GM23338 (cell line): ENCODE measurements at regions not wholly inside any gene's neighbourhood (a gene's known extent, or its start where the extent isn't known, plus 50 kb on each side); places are given as distances from the start of the nearest gene placed in this dataset.

Source experiments
- ATAC-seq: fragments of 200-7000 bp; cut with Tn5 transposase; 3 replicates; pipeline ENCODE4 v1.9.1; 2020
- DNase-seq: peaks from one replicate; pipeline ENCODE4 v3.0.0-alpha.2; 2015; ENCODE audit warnings: low spot score
- H2AFZ ChIP-seq: fragments of 200-600 bp; sonication (generic); 2 replicates; pipeline ENCODE4 v1.8.0; 2016; ENCODE audit warnings: antibody characterized with exemption, mild to moderate bottlenecking, moderate library complexity
- H3F3A ChIP-seq: fragments of 200-600 bp; sonication (generic); replicated peaks from 2 replicates; pipeline ENCODE4 v1.8.0; 2017; ENCODE audit warnings: antibody characterized with exemption, mixed run types, low read depth
- H3K27ac ChIP-seq: fragments of 200-600 bp; sonication (generic); 2 replicates; pipeline ENCODE4 v1.6.1; 2016; ENCODE audit warnings: low read depth
- H3K27me3 ChIP-seq: fragments of 200-600 bp; sonication (generic); 2 replicates; pipeline ENCODE4 v1.8.0; 2016; ENCODE audit warnings: mild to moderate bottlenecking, mixed run types, moderate library complexity; ENCODE audit not compliant: insufficient read depth
- H3K36me3 ChIP-seq: fragments of 200-600 bp; sonication (generic); 2 replicates; pipeline ENCODE4 v1.8.0; 2016; ENCODE audit warnings: mild to moderate bottlenecking; ENCODE audit not compliant: insufficient read depth
- H3K4me1 ChIP-seq: fragments of 200-600 bp; sonication (generic); 2 replicates; pipeline ENCODE4 v1.8.0; 2016; ENCODE audit warnings: mild to moderate bottlenecking, moderate library complexity; ENCODE audit not compliant: insufficient read depth
- H3K4me2 ChIP-seq: fragments of 200-600 bp; sonication (generic); 2 replicates; pipeline ENCODE4 v1.7.1; 2017; ENCODE audit warnings: mixed run types
- H3K4me3 ChIP-seq: fragments of 200-600 bp; sonication (generic); 2 replicates; pipeline ENCODE4 v1.6.1; 2016; ENCODE audit warnings: mixed run types
- H3K79me2 ChIP-seq: fragments of 200-600 bp; sonication (generic); replicated peaks from 2 replicates; pipeline ENCODE4 v1.8.0; 2017; ENCODE audit warnings: mild to moderate bottlenecking; ENCODE audit not compliant: insufficient read depth
- H3K9me2 ChIP-seq: fragments of 200-600 bp; sonication (generic); 2 replicates; pipeline ENCODE4 v1.8.0; 2017; ENCODE audit not compliant: insufficient read depth
- H4K20me1 ChIP-seq: fragments of 200-600 bp; sonication (generic); replicated peaks from 2 replicates; pipeline ENCODE4 v1.8.0; 2017; ENCODE audit warnings: mild to moderate bottlenecking; ENCODE audit not compliant: insufficient read depth
- H3K27ac Mint-ChIP-seq: 2 replicates; pipeline ENCODE4 v1.8.0; 2020; ENCODE audit warnings: inconsistent platforms, mild to moderate bottlenecking, moderate library complexity, mixed read lengths
- H3K27me3 Mint-ChIP-seq: 3 replicates; pipeline ENCODE4 v1.8.0; 2022; ENCODE audit warnings: low read depth, mild to moderate bottlenecking, moderate library complexity, mixed read lengths, inconsistent platforms; ENCODE audit not compliant: insufficient read depth, poor library complexity
- H3K36me3 Mint-ChIP-seq: 3 replicates; pipeline ENCODE4 v1.8.0; 2021; ENCODE audit warnings: low read depth, mild to moderate bottlenecking, inconsistent platforms, moderate library complexity, mixed read lengths
- H3K4me1 Mint-ChIP-seq: 3 replicates; pipeline ENCODE4 v1.8.0; 2020; ENCODE audit warnings: mild to moderate bottlenecking, inconsistent platforms, mixed read lengths
- H3K4me3 Mint-ChIP-seq: 3 replicates; pipeline ENCODE4 v1.8.0; 2021; ENCODE audit warnings: moderate library complexity, mild to moderate bottlenecking, inconsistent platforms, mixed read lengths
- H3K9me3 Mint-ChIP-seq: 3 replicates; pipeline ENCODE4 v1.8.0; 2020; ENCODE audit warnings: moderate library complexity, mild to moderate bottlenecking, inconsistent platforms, mixed read lengths
- CREB1 ChIP-seq: fragments of 250-450 bp; sonication (Bioruptor Pico); IDR thresholded peaks from 2 replicates; pipeline ENCODE4 v1.5.0; 2020; ENCODE audit warnings: low read depth, mild to moderate bottlenecking, moderate library complexity
- ETS1 ChIP-seq: IDR thresholded peaks from 2 replicates; pipeline ENCODE4 v1.6.1; 2016; ENCODE audit warnings: antibody characterized with exemption
- EZH2 ChIP-seq: fragments of 200-600 bp; sonication (generic); IDR thresholded peaks from one replicate; pipeline ENCODE4 v1.8.0; 2017; ENCODE audit warnings: antibody characterized with exemption, mild to moderate bottlenecking, low read depth; ENCODE audit not compliant: unreplicated experiment
- EZH2phosphoT487 ChIP-seq: fragments of 200-600 bp; sonication (generic); IDR thresholded peaks from one replicate; pipeline ENCODE4 v1.8.1; 2018; ENCODE audit warnings: antibody characterized with exemption; ENCODE audit not compliant: unreplicated experiment
- JUNB ChIP-seq: IDR thresholded peaks from one replicate; pipeline ENCODE4 v1.6.1; 2016; ENCODE audit warnings: antibody characterized with exemption; ENCODE audit not compliant: unreplicated experiment
- NANOG ChIP-seq: IDR thresholded peaks from 2 replicates; pipeline ENCODE4 v1.6.1; 2016; ENCODE audit warnings: antibody characterized with exemption, borderline replicate concordance
- POLR2AphosphoS5 ChIP-seq: IDR thresholded peaks from 2 replicates; pipeline ENCODE4 v1.6.1; 2016; ENCODE audit warnings: antibody characterized with exemption, low read depth
- STAT1 ChIP-seq: IDR thresholded peaks from one replicate; pipeline ENCODE4 v1.6.1; 2016; ENCODE audit warnings: antibody characterized with exemption; ENCODE audit not compliant: unreplicated experiment
- ZNF114 ChIP-seq: fragments of 250-450 bp; sonication (Bioruptor Pico); IDR thresholded peaks from 2 replicates; pipeline ENCODE4 v1.5.0; 2020; ENCODE audit warnings: mild to moderate bottlenecking, moderate library complexity
- ZNF331 ChIP-seq: fragments of 250-450 bp; sonication (Bioruptor Pico); IDR thresholded peaks from 2 replicates; pipeline ENCODE4 v1.5.0; 2020; ENCODE audit warnings: low read depth, mild to moderate bottlenecking, moderate library complexity
- ZNF462 ChIP-seq: fragments of 250-450 bp; sonication (Bioruptor Pico); IDR thresholded peaks from 2 replicates; pipeline ENCODE4 v1.5.0; 2020; ENCODE audit warnings: mild to moderate bottlenecking, moderate library complexity

GRCh38 chr5:6308683-6309082 lies 69.7 kb downstream of the MED10 start:
- Mint-ChIP-seq H3K4me3 (no peak overlapping the region), H3K4me1 (no peaks in the 10 kb centered on the region), H3K36me3 (no peaks in the 10 kb centered on the region), H3K27ac (no peak overlapping the region), H3K9me3 (no peaks in the 10 kb centered on the region), H3K27me3 (peaks cover 42% of the 10 kb centered on the region)
- Histone ChIP-seq H3F3A (no peaks in the 10 kb centered on the region), H3K27ac (no peak overlapping the region), H3K79me2 (no peaks in the 10 kb centered on the region), H3K4me2 (no peak overlapping the region), H2AFZ (no peak overlapping the region), H3K27me3 (peaks cover 66% of the 10 kb centered on the region), H3K4me1 (no peaks in the 10 kb centered on the region), H3K4me3 (no peak overlapping the region), H3K9me2 (no peaks in the 10 kb centered on the region), H3K36me3 (no peaks in the 10 kb centered on the region), H4K20me1 (0 out of 2 replicates have a peak, but pooled peaks cover 7% of the 10 kb centered on the region)
- DNase-seq: no peak
- TF ChIP-seq ETS1 (no peak), EZH2 (no peak), CREB1 (CRISPR knock-in tag) (no peak)
- no peak for ATAC-seq

- H3K4me2 ChIP-seq: no peak overlapping the region
- no peaks in the 10 kb centered on the region for H3K9me2 ChIP-seq
- no peak overlapping the region for H3K4me3 Mint-ChIP-seq
- H3K36me3 Mint-ChIP-seq: no peaks in the 10 kb centered on the region
- H3K4me1 Mint-ChIP-seq: peaks cover 6% of the 10 kb centered on the region; the same call in 2 of the 3 replicates
- H2AFZ ChIP-seq: no peak overlapping the region
- peaks cover 79% of the 10 kb centered on the region for H3K27me3 ChIP-seq
- H3K4me3 ChIP-seq: no peak overlapping the region
- 0 out of 2 replicates have a peak, but pooled peaks cover 7% of the 10 kb centered on the region for H4K20me1 ChIP-seq
- no peaks in the 10 kb centered on the region for H3K36me3 ChIP-seq
- H3K9me3 Mint-ChIP-seq: no peaks in the 10 kb centered on the region
- H3K27me3 Mint-ChIP-seq: peaks cover 55% of the 10 kb centered on the region
- H3K4me1 ChIP-seq: no peaks in the 10 kb centered on the region
- no peak overlapping the region for H3K27ac ChIP-seq
- no peaks in the 10 kb centered on the region for H3F3A ChIP-seq
- no peaks in the 10 kb centered on the region for H3K79me2 ChIP-seq
- no peak for DNase-seq
- no peak overlapping the region for H3K27ac Mint-ChIP-seq
- ATAC-seq: no peak
- no peak for TF ChIP-seq POLR2AphosphoS5
- no peak for TF ChIP-seq ETS1
- no peak for TF ChIP-seq ZNF331 (CRISPR knock-in tag)
- TF ChIP-seq EZH2phosphoT487: no peak
- TF ChIP-seq STAT1: no peak
- TF ChIP-seq NANOG: no peak
- no peak for TF ChIP-seq JUNB
- TF ChIP-seq ZNF114: no peak
- no peak for TF ChIP-seq CREB1 (CRISPR knock-in tag)
- TF ChIP-seq ZNF462: no peak
- TF ChIP-seq EZH2: no peak
Measured at GRCh38 chr5:6307304-6307703, 71.0 kb downstream of the MED10 start.
